Stimulated activated CD4-positive, alpha-beta T cell treated with anti-CD3 and anti-CD28 coated beads, TNF-alpha, amount 100 ng/mL, for 4 hours (primary cell): ENCODE measurements at regions not wholly inside any gene's neighbourhood (a gene's known extent, or its start where the extent isn't known, plus 50 kb on each side); places are given as distances from the start of the nearest gene placed in this dataset.

Experiments used
- DNase-seq, 3 experiments: peaks; one replicate each; pipeline ENCODE4 v3.0.0-alpha.2; 2020; ENCODE audit warnings: low read depth in 3 of 3

- DNase-seq = peak in 1 of 3 experiments; percentile 6
These were observed 106.2 kb downstream of the SMIM20 start for GRCh38 chr4:26020083-26020668.

DNA sequence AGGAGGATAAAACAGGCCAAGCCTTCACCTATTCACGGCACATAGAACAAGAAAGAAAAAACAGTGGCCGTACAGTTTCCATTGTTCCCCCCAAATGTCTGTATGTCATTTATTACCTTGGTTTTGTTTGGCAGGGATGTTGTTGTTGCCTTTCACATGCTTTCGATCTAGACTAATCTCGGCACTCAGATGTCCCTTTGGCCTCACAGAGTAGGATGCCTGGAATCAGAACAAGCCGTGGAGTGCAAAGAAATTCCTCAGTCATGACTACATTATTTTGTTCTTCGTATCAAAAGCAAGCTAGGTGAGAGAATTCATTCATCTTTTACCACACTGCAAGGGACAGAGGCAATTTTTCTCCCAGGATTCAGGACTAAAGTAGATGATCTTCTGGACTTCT lies 106.9 kb downstream of the SMIM20 start:
- DNase-seq = no peak

DNA sequence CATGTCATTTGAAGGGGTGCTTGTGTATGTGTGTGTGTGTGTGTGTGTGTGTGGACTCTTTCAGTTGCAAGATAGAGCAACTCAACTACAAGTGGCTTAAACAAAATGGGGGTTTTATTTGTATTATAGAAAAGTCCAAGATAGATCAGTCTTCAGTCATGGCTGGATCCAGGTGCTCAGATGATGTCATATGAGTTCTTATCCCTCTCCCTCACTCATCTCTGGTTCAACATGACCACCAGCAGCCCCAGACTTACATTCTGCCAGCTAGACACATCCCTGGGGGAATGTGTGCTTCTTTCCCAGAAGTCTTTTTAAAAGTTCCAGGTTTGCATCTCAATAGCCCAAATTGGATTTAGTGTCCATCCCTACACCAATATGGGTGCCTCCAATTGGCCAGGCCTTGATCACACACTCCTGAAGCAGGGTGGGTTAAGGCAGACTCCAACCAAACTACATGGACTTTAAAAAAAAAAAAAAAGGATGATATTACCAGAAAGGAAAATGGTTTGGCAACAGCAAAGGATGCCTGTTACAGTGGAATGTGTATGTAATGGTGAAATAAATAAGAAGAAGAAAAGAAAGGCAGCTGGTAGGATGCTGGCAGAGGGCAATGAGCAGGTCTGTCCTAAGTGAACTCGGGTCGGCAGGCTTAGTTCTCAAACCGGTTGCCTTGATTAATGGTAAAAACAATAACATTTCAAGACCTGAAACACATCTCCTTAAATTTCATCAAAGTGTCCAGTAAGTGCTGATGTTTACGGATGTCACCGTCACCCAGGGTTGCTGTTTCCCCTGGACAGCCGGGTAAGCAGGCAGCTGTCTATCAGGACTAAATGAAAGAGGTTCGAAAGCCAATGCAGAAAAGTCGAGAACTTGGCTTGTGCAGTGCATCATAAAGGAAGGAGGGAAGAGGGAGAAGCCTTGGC lies 107.7 kb downstream of the SMIM20 start:
- no peak for DNase-seq

DNA sequence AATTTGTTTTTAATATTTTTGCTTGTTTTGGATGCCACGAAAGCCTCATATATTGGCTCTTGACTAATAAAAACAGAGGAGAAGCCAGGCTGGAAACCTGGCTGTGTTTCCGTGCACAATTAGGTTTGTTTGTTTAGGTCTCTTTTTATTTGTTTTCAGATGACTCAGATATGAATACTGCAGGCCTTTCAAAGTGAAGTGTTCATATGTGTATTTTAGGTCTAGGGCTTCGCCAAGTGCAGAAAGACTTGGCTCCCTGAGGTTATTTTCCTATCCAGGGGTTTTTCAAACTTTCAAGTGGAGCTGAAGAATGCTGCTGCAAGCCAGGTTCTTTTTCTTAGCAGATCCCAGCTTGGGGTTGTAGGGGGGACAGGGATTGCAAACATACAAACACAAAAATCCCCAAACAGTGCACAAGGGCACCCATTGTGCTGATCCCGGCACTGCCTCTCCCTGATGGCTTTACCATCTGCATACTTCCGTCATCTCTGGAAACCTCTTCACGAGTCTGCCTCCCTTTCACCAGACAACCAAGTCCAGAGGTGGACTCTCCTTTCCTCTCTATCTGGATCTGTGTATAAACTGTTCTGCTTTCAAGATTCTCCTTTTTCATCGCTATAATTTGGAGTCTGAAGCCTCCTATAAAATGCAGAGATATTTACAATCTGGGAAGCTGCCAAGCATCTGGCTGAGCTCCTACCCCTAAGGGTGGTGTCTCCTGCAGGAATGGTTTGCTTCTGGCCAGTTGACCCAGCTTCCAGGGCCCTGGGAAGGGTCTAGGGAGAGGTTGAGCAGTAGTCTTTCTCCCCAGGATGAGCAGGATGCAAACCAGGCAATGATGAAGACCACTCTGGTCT lies 108.6 kb downstream of the SMIM20 start:
- no peak for DNase-seq

GRCh38 chr4:26023203-26023972 lies 109.4 kb downstream of the SMIM20 start:
- DNase-seq = no peak

- DNase-seq = no peak
These were observed 110.1 kb downstream of the SMIM20 start for GRCh38 chr4:26024079-26024478.

DNA sequence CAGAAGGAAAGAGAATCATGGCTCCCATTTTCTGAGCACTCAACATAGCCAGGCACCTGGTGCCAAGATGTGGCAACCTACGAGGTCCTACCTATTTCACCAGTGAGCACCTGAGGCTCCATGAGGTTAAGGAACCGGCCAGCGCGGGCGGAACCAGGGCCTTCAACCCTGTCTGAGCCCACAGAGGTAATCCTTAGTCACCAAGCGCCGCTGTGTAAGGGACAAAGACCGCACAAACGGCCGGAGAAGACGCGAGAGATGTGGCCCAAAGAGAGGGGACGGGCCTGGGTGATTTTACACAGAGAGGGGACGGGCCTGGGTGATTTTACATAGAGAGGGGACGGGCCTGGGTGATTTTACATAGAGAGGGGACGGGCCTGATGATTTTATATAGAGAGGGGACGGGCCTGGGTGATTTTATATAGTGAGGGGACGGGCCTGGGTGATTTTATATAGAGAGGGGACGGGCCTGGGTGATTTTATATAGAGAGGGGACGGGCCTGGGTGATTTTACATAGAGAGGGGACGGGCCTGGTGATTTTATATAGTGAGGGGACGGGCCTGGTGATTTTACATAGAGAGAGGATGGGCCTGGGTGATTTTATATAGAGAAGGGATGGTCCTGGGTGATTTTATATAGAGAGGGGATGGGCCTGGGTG lies 114.2 kb downstream of the SMIM20 start:
- DNase-seq = no peak

GRCh38 chr4:26028793-26029567 lies 115.0 kb downstream of the SMIM20 start:
- peak; percentile 44 to 61 (median 49) for DNase-seq

GRCh38 chr4:26029568-26030131 lies 115.6 kb downstream of the SMIM20 start:
- no peak for DNase-seq

DNA sequence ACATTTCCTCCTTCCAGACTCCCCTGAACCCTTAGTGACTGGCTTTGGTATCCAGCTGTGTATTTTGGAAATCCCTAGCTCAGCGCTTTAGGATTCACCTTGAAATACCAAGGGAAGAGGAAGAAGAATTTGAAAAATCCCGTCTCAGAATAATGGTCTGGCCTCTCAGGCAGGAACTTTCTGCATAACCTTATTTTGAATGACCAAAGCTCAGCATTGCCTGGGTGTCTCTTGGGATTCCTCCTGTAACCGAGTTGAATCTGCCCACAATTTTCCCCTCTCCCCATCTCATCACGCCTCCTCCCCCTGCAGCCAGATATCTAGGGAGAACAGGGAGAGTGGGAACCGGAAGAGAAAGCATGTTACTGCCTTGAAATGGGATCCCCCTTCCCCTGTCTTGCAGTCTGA lies 116.2 kb downstream of the SMIM20 start:
- DNase-seq = no peak

GRCh38 chr4:26030780-26031179 lies 116.8 kb downstream of the SMIM20 start:
- DNase-seq = no peak

GRCh38 chr4:26031704-26032103 lies 117.7 kb downstream of the SMIM20 start:
- no peak for DNase-seq

- DNase-seq = no peak
These were observed 118.1 kb downstream of the SMIM20 start for GRCh38 chr4:26032142-26032541.

- DNase-seq = no peak
These were observed 118.8 kb downstream of the SMIM20 start for GRCh38 chr4:26032630-26033317.

GRCh38 chr4:26033389-26033788 lies 119.4 kb downstream of the SMIM20 start:
- DNase-seq = no peak

GRCh38 chr4:26034849-26035248 lies 120.8 kb downstream of the SMIM20 start:
- DNase-seq = no peak

DNA sequence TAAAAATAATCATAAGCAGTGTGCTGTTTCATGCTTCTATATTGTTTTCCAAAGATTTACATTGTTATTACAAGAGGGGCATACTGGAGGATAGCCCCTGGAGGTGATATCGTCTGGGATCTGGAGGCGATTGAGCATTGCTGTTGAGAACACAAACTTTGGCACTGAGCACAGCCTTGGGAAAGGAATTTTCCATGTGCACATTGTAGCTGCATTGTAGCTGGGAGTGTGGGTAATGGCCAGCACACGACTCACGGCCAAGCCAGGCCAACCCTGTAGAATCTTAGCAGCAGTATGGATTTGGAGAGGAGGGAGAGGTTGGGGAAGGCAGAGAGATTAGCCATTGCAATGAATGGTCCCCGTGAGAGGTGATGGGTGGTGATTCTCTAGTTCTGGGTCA lies 121.9 kb downstream of the SMIM20 start:
- DNase-seq = no peak

- DNase-seq = no peak
These were observed 125.8 kb downstream of the SMIM20 start for GRCh38 chr4:26039639-26040359.

DNA sequence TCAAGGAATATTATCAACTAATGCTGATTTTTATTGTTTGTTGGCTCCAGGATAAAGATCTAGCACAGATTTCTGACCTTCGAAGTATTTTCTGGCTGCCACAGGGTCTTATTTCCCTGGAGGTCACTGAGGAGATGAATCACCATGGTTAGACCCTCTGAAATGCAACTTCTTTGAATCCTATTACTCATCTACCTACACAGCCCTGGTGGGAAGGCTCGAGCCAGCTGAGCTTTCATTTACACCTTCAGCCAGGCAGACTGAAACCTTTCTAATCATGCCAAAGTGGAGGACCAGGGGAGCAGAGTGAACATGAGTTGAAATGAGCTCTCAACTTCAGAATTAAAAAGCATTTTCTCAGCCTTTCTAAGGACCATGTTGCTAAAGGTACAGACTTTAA lies 130.5 kb downstream of the SMIM20 start:
- no peak for DNase-seq
